Neural cell (in vitro differentiated cells): ENCODE measurements at regions not wholly inside any gene's neighbourhood (a gene's known extent, or its start where the extent isn't known, plus 50 kb on each side); places are given as distances from the start of the nearest gene placed in this dataset.

Experiments used
- CTCF ChIP-seq: fragments of 450-650 bp; IDR thresholded peaks from 2 replicates; pipeline ENCODE4 v1.5.1; 2014; ENCODE audit warnings: antibody characterized with exemption, mild to moderate bottlenecking, moderate library complexity; ENCODE audit not compliant: poor library complexity, severe bottlenecking
- EZH2 ChIP-seq: fragments of 200-600, 300-800 bp; shearing (Covaris generic), sonication (generic); IDR thresholded peaks from 2 replicates; pipeline ENCODE4 v1.6.1; 2014; ENCODE audit warnings: antibody characterized with exemption, low read length, borderline replicate concordance, mild to moderate bottlenecking; ENCODE audit not compliant: insufficient read depth, poor library complexity, severe bottlenecking
- RAD21 ChIP-seq: fragments of 450-650 bp; conservative IDR thresholded peaks from 2 replicates; pipeline ENCODE4 v1.6.1; 2014; ENCODE audit warnings: antibody characterized with exemption, mild to moderate bottlenecking, moderate library complexity

- no peak for TF ChIP-seq EZH2
- TF ChIP-seq RAD21 = no peak
- TF ChIP-seq CTCF = no peak
Measured at GRCh38 chr21:28635541-28635940, 357.1 kb downstream of the LTN1 start.
